ENCODE measurements at regions not wholly inside any gene's neighbourhood (a gene's known extent, or its start where the extent isn't known, plus 50 kb on each side); places are given as distances from the start of the nearest gene placed in this dataset.

DNA sequence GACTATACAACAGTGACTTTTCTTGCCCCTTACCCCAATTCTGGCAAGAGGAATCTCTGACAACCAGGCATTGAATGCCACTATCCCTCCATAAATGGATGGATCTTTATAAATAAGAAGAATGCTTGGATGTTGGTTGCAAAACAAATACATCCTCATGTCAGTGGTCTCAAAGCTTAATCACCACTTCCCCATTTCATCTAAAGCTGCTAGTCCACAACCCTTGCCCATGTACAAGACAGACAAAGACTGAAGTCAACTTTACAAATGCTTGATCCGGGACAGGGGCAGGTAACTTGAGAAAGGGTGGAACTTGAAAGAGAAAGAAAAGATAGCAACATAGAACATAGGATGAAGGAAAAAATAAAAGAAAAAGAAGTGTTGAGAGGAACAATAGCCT lies 540.5 kb upstream of the NOX3 start:
- DNase-seq (ENCODE audit: low read depth in 2 of 2), result no peak

DNA sequence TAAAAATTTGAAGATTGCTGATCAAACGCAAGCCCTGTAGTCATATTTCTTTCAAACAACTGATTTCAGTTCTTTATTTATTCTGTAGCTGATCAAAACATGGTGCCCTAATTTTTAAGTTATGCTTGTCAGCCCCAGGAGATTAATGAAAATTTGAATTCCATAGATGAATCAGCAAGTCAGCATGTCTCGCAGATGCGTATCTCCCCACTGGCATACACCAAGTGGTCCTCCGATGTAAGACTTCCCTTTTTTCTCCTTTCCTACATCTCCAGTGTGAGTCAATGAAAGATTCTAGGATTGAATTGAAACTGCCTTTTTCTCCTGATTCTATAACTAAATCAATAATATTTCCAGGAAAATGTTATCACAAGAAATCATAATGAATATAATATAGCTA lies 539.6 kb upstream of the NOX3 start:
- DNase-seq (ENCODE audit: low read depth in 2 of 2), result no peak

DNA sequence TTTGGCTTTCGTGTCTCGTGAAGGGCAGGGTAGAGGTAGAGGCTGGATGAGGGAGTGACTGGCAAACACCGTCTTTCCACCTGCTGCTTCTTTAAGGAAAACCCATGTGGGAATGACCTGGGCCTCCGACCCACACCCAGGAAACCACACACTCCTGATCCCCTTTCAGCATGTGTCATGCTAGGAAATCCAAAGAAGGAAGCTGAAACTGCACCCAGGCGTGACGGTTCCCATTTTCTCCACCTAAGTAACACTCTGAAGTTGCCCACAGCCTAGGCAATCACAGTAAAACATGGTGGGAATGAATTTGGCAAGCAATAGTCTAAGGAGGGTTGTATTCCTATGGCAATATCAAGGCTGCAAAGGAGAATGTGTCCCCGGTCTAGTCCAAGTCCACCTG lies 538.4 kb upstream of the NOX3 start:
- no peak for DNase-seq (ENCODE audit: low read depth in 2 of 2)

DNA sequence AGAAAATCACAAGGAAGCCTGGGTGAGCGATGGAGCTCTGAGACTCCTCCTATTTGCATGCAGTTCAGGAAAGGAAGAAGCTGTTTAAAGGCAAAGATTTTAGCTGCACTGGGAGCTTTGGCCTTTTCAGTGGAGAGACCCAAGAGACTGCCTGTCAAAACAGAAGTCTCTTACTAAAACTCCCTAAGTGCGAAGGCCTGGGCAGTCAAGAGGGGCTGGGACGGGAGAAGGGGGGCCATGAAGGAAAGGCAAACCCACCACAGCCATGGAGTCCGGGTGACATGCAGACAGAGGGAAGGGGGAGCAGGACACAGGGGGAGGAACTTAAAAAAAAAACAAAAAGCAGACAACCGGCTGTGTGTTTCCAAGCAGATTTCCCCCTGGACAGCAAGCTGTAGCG lies 537.6 kb upstream of the NOX3 start:
- DNase-seq (ENCODE audit: low read depth in 2 of 2), result no peak

DNA sequence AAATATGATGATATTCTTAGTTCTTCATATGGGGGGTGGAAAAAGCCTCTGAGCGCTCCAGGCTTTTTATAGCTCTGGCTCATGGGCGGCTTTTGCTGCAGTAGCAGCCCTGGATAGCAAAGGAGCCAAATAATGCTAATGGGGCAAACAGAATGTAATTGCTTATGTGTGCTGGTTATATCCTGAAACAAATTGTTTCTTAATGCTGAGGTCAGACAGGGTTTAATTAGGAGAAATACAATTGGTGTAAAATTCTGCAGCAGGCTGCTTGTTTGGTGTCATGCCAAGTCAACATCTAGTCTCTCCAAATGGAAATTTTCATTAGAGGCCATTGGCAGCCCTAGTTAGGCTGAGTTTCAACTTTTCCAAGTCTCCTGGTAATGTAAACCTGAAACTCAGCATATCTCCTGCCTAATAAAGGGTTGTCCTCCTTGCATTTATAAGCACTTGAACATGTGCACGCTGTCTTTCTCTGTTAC lies 530.1 kb upstream of the NOX3 start:
- DNase-seq (ENCODE audit: low read depth in 2 of 2), result no peak

DNA sequence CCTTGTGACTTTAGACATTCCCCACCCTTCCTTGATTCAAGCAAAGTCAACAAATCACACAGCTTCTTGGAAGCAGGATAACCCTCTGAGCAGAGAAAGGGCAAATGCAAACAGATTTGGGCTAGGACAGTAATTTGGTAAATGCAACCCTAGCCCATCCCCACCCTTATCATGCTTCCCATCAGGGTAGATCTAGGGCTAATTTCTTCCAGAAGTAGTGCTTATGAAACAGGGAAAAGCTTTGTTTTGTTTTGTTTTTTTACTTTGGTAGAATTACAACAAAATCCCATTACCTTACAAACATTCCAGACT lies 525.1 kb upstream of the NOX3 start:
- no peak for DNase-seq (ENCODE audit: low read depth in 2 of 2)

DNA sequence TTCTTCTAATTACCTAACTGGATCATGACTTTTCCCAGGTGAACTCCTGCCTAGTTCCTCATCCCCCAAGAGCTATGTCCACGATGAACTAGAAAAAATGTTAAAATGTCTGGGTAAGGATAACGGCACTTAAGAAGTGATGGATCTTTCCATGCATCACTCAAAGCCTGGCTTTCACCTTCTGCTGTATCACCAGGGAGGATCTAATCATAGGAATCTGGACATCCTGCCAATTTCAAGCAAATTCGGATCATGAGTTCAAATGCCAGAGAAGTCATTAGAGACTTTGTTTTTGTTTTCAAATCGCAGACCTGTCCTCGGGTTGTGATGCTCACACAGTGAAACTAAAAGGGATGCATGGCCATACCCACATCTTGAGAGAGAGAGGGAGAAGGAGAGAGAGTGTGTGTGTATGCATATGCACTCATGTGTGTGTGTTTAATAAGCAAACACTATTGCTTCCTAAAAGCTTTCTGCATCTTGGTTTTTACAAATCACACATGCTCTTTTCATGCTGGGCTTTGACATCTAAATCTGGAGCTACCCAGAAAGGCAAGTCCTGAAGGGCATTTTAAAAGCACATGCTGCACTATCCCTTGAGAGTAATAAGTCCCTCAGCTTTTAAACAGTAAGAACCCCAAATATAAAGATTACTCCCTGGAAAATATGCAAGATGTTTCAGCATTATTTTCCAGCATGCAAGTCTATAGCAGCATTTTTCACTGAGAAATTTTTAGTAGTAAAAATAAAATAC lies 524.6 kb upstream of the NOX3 start:
- no peak for DNase-seq (ENCODE audit: low read depth in 2 of 2)

DNA sequence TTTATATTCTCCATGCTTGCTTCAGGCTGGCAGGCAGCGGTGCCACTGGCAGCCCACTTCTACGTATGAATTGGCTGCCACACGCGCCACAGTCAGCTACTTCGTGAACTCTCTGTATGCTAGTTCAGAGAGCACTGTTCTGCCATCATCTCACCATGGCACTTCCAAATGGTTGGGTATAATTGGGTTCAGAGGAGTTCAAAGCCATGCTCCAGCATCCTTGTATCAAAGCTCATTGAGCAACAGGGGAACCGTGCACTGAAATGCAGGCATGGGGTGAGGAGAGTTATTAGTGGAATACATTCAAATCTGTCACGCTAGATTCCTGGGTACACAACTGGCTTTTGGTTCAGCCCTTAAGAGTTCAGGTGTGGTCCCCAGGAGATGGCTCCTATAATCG lies 519.9 kb upstream of the NOX3 start:
- no peak for DNase-seq (ENCODE audit: low read depth in 2 of 2)

DNA sequence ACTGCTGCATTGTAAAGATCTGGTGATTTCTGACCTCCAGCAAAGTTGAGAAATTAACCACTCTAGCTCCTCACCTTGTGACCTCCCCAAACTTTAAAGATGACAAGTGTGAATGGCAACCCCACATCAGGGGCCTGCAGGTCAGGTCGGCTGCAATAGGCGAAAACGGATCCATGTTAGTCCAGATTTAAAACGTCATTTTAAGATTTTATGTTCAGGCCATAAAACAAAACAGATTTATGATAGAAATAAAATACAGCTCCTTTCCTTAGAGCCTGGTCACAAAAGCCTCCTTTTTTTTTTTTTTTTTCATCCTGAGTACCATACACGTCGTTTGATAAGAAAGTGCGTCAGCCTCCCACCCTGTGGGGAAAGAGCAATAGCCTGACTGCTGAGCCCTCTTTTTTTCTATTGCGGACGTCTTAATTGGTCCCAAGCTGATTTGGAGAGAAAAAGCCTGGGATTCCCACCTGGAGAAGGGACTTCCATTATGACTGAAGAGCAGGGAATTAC lies 519.2 kb upstream of the NOX3 start:
- DNase-seq (ENCODE audit: low read depth in 2 of 2), result no peak

DNA sequence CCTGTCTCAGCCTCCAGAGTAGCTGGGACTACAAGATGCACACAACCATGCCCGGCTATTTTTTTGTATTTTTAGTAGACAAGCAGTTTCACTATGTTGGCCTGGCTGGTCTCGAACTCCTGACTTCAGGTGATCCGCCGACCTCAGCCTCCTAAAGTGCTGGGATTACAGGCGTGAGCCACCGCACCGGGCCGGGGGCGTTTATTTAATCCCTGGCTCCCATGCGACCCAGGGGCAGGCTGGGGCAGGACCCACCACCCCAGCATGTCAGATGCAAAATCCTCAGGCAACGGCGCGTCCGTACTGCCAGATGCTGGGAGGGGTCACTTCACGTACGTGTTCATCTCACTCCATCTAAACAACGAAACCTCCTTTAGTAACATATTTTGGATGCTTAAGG lies 518.7 kb upstream of the NOX3 start:
- DNase-seq (ENCODE audit: low read depth in 2 of 2), result no peak

DNA sequence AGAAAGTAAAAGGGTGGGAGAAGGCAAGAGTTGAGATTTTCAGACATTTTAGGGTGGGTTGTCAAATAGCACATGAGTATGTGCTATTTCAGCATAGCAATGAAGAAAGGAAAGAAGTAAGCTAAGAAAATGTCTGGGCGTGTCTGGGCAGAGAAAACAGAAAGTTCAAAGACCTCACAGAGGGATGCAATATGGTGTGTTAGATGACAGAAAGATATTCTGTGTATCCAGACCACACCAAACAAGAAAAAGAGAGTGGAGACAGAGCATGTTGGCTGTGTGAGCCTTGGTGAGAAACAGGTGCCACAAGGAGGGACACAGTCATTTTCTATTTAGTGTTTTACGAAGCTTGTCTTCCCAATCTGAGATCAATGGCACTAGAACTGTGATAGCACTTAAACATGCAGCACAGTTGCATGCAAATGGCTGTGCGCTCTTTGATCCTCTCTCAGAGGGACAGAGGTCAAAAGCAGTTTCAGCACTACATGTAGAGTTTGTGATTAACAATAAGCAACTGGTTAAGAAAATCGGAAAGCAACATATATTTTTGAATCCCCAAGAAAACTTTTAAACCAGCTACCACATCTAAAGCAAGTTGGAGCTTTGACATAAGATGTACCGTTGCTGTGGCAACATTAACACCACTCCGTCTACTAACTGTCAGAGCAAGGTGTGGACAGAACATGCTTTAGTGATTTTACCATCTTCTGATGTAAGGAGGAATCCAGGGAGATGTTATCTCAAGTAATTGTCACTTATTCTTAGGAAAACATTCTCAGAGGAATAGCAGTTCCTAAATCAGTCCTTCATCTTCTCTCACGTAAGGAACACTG lies 515.5 kb upstream of the NOX3 start:
- no peak for DNase-seq (ENCODE audit: low read depth in 2 of 2)

DNA sequence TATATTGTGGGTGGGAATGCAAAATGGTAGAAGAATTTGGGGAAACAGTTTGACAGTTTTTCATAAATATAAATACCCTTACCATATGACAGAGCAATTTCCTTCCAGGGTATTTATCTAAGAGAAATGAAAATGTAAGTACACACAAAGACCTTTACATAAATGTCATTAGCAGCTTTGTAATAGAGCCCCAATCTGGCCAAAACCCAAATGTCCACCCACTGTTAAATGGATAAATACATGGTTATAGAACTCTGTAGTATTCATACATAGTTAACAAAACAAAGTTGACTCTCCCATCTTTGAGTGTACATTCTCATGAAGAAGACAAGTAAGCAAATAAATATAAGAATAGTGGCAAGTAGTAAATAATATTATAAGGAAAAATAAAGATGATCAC lies 514.8 kb upstream of the NOX3 start:
- DNase-seq (ENCODE audit: low read depth in 2 of 2), result no peak

DNA sequence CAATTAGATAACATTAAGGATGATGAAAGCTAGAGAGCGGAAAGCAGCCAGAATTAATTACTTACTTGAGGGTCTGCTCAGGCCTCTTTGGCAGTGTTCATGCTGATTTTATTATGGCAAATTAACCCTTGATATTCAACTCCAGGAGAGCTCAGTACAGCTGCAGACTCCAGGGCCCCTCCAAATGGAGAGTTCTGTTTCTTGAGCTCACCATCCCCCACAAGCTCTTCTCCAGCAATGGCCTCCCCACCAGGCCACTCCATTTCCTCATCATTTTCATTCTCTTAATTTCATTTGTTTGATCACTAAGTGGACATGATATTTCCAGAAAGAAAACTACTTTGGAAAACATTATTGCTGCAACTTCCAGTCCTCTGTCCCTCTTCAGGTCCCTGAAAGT lies 513.3 kb upstream of the NOX3 start:
- no peak for DNase-seq (ENCODE audit: low read depth in 2 of 2)

DNA sequence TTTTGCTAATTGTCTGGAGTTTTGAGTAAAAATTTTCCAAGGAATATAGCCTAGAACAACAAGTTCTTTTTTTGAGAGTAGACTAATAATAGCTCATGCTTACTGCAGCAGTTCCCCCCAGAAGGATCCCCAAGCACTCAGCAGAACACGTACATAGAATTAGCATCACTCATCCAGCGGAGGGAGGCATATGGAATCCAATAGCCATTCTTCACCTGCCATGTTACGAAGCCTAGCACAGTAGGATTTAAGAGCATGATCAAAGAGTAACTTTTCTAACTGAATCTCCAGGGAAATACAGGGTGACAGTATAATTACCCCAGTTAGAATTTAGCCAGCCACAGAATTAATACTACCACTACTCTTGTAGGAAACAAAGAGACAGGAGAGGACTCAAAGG lies 511.7 kb upstream of the NOX3 start:
- no peak for DNase-seq (ENCODE audit: low read depth in 2 of 2)

DNA sequence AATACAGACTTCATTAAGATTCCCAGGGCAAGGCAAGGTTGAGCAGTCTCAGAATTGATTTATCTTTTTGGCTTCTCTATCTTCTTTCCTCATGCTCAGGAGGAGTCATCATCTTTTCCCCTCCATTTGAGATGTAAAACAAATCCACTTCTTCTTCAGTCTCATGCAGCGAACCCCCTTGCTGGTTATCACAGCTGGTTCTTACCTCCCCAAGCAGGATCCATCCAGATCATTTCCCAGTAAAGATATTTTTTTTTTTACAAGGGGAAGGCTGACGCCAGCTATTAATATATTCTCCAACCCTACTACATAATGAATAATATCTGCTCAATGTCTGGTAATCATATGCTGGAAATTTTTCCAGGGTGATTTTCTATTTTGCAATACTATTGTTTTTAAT lies 508.9 kb upstream of the NOX3 start:
- no peak for DNase-seq (ENCODE audit: low read depth in 2 of 2)

DNA sequence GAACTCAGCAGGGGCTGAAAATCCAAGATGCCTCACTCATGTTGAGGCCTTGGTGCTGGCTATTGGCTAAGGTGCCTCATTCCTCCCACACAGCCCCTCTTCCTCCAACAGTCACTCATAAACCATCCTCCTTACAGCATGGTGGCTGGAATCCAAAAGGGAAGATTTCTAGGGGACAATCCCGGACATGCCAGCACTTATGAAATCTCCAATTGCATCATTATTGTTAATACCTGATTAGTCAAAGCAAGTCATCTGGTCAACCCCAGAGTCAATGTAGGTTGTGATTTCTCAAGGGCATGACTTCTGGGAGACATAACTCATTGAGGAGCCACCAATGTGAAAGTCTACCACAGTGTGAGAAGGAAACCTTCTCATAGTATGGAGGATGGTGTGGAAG lies 506.6 kb upstream of the NOX3 start:
- no peak for DNase-seq (ENCODE audit: low read depth in 2 of 2)

DNA sequence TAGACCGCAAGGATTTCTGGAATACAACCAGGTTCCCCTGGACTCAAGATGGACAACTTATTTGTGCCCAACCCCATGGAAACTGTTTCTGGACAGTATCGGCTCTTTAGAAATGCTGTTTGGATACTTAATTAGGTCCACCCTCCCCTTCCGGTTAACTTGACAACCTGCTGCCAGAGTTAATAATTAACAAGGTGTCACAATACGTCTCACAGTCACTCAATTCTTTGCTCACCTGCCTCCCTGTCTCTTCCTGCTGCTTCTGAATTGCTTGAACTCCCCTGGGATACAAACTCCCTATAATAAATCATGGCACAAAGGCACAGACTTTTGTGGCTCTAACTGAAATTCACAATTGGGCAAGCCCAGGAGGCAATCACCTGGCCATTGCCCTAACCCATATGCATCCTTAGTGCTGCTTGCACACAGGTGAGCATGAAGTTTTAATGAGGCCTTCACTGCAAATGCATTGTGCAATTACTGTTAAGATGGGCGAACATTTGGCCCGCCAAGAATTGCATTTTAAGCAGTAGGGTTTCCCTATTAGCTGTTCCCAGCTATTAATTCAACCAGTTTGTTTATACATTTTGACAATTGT lies 504.4 kb upstream of the NOX3 start:
- no peak for DNase-seq (ENCODE audit: low read depth in 2 of 2)

DNA sequence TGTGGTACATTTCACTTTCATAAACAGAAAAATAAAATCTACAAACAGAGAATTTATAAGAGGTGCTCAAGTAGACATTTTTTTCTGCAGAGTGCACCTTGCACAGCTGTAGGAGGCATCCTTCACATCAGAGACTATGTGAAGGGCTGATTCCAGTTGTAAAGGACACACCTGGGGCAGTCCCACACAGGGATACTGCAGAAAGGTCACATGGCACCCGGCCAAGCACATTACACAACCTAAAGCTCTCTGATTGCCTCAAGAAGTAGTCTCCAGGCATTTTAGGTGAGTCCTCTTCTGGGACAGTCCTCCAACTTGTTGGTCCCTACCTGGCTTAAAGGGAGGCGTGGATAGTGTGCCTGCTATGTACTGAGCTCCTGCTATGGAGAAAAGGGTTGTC lies 502.9 kb upstream of the NOX3 start:
- DNase-seq (ENCODE audit: low read depth in 2 of 2), result no peak

DNA sequence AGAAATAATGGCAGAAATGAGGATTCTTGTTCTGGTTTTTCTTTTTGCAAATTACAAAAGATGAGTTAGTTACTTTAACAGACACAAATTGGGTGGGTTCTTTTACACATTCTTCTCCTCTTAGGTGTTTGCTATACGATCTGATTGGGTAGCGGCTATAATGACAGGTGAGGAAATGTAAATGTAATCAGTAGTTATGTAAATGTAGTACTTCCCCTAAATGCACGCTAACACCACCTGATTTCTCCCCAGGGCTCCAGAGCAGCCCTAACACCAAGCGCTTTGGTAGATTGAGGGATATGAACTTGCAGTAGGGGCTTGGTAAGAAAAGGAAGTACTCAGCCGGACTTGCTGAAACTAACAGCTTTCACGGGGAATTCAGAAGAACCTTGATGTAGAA lies 499.4 kb upstream of the NOX3 start:
- no peak for DNase-seq (ENCODE audit: low read depth in 2 of 2)

DNA sequence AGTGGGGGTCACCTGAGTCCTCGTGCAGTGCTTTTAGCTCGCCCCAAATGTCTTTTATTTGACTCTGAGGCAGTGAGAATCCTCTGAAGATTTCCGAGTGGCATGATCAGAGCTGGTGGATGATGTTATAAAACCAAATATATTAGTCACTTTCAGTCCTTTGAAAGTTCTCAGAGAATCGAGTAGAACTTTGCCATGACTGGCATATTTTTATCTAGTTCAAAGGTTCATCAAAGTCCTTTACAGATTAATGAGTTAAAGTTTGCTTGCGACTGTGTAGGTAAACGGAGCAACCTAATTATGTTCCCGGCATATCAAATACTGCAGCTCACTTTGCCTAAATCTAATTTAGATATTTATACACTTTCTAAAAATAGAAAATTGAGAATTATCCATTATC lies 498.5 kb upstream of the NOX3 start:
- DNase-seq (ENCODE audit: low read depth in 2 of 2), result no peak

DNA sequence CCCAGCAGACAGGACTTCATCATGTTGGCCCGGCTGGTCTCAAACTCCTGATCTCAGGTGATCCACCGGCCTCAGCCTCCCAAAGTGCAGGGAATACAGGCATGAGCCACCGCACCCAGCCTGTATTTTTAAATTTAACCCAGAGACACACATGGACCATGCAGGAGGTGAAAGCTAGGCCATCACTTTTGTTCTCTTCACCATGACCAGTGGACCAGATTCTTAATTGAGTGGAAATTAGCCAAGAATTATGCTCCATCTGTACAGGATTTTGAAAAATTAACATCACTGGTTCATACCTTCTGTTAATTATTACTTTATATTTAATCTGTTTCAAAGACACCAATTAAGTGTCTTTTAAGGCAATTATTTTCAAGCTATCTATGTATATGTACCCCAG lies 493.6 kb upstream of the NOX3 start:
- DNase-seq (ENCODE audit: low read depth in 2 of 2), result no peak

DNA sequence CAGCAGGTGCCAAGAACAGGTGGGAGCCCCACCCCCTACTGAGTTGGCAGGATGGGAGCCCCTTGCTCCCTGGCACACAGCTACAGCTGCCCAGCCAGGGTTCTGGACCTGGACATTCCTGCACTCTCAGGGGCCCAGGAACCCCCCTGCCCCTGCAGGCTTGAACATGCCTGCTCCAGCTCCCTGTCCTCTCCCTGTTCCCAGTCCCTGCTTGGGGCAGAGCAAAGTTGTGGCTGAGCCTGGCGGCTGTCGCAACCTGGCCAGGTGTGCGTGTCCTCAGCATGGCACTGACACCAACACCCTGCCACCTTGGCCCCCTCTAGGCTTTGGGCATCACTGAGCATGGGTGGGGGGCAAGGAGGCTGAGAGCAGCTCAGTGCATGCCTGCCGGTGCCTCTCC lies 491.2 kb upstream of the NOX3 start:
- DNase-seq (ENCODE audit: low read depth in 2 of 2), result no peak

DNA sequence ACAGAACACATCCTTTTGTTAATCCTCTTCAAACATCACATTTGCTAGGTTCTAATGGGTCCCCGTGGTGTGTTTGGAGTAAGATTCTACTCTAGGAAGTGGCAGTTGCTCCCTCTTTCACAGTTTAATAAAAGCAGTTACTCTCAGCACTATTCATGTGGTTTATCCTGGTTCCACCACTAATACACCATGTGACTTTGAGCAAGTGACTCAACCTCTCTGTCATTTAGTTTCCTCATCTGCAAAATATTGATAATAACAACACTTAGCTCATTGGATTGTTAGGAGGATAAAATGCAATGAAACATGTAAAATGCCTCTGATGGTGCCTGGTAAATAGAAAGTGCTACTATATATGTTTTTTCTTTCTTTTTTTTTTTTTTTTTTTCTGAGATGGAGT lies 488.0 kb upstream of the NOX3 start:
- DNase-seq (ENCODE audit: low read depth in 2 of 2), result no peak
